ENCODE measurements at regions not wholly inside any gene's neighbourhood (a gene's known extent, or its start where the extent isn't known, plus 50 kb on each side); places are given as distances from the start of the nearest gene placed in this dataset.

- H3K27ac ChIP-seq (ENCODE audit: low read length): no peak overlapping the region
- no peak overlapping the region for H3K4me2 ChIP-seq (ENCODE audit: low read length)
Observed at GRCh38 chr6:140380427-140381218, 1006.2 kb upstream of the CITED2 start.

GRCh38 chr6:140379919-140380318 lies 1005.5 kb upstream of the CITED2 start:
- no peaks in the 10 kb centered on the region for H3F3A ChIP-seq (ENCODE audit: insufficient read depth, low read length, poor library complexity, severe bottlenecking)
- no peak overlapping the region for H2AFZ ChIP-seq (ENCODE audit: low read depth, low read length)
- H3K79me2 ChIP-seq (replicated peaks; ENCODE audit: insufficient read depth, low read length): no peaks in the 10 kb centered on the region
- H3K4me2 ChIP-seq (ENCODE audit: low read length): no peak overlapping the region
- no peaks in the 10 kb centered on the region for H3K36me3 ChIP-seq (ENCODE audit: insufficient read depth, low read length)
- no peaks in the 10 kb centered on the region for H3K9me2 ChIP-seq (ENCODE audit: insufficient read depth, low read length)
- no peak overlapping the region for H3K4me3 ChIP-seq (ENCODE audit: low read length)
- no peaks in the 10 kb centered on the region for H3K9me3 ChIP-seq (ENCODE audit: low read length)
- no peaks in the 10 kb centered on the region for H3K27me3 ChIP-seq (ENCODE audit: insufficient read depth, low read depth, low read length)
- H4K20me1 ChIP-seq (ENCODE audit: insufficient read depth): no peaks in the 10 kb centered on the region
- no peak overlapping the region for H3K27ac ChIP-seq (ENCODE audit: low read length)
- H3K9ac ChIP-seq (ENCODE audit: low read length): no peak overlapping the region
- TF ChIP-seq POLR2AphosphoS5 (IDR thresholded peaks at IDR 0.05) (no peak), REST (IDR thresholded peaks at IDR 0.05; ENCODE audit: borderline replicate concordance) (no peak), CTCF (IDR thresholded peaks at IDR 0.05; ENCODE audit: poor library complexity, severe bottlenecking) (no peak), RAD21 (conservative IDR thresholded peaks at IDR 0.05) (no peak), EP300 (conservative IDR thresholded peaks at IDR 0.05; ENCODE audit: poor library complexity, severe bottlenecking) (no peak)

More at GRCh38 chr6:140380427-140381218, 1006.2 kb upstream of the CITED2 start:
- no peaks in the 10 kb centered on the region for H4K20me1 ChIP-seq (ENCODE audit: insufficient read depth)
- H3K36me3 ChIP-seq (ENCODE audit: insufficient read depth, low read length): no peaks in the 10 kb centered on the region
- TF ChIP-seq MXI1 (conservative IDR thresholded peaks at IDR 0.05; ENCODE audit: poor library complexity, severe bottlenecking): no peak
- TF ChIP-seq REST (IDR thresholded peaks at IDR 0.05; ENCODE audit: borderline replicate concordance): no peak
- TF ChIP-seq TAF1 (IDR thresholded peaks at IDR 0.05; ENCODE audit: low read depth): no peak
- no peak for TF ChIP-seq SMC3 (conservative IDR thresholded peaks at IDR 0.05; ENCODE audit: poor library complexity)
- no peak for TF ChIP-seq CTCF (IDR thresholded peaks at IDR 0.05; ENCODE audit: poor library complexity, severe bottlenecking)
- no peak for TF ChIP-seq EZH2 (IDR thresholded peaks at IDR 0.05; ENCODE audit: borderline replicate concordance, insufficient read depth, low read length, poor library complexity, severe bottlenecking)
- TF ChIP-seq EP300 (conservative IDR thresholded peaks at IDR 0.05; ENCODE audit: poor library complexity, severe bottlenecking): no peak
- TF ChIP-seq POLR2AphosphoS5 (IDR thresholded peaks at IDR 0.05): no peak
- TF ChIP-seq RAD21 (conservative IDR thresholded peaks at IDR 0.05): no peak
- no peaks in the 10 kb centered on the region for H3F3A ChIP-seq (ENCODE audit: insufficient read depth, low read length, poor library complexity, severe bottlenecking)
- no peak overlapping the region for H3K4me3 ChIP-seq (ENCODE audit: low read length)
- no peaks in the 10 kb centered on the region for H3K9me2 ChIP-seq (ENCODE audit: insufficient read depth, low read length)
- no peaks in the 10 kb centered on the region for H3K27me3 ChIP-seq (ENCODE audit: insufficient read depth, low read depth, low read length)
- no peaks in the 10 kb centered on the region for H3K79me2 ChIP-seq (replicated peaks; ENCODE audit: insufficient read depth, low read length)
- H3K9ac ChIP-seq (ENCODE audit: low read length): no peak overlapping the region
- H2AFZ ChIP-seq (ENCODE audit: low read depth, low read length): no peak overlapping the region
- H3K9me3 ChIP-seq (ENCODE audit: low read length): peaks cover 5% of the 10 kb centered on the region

Data from neural cell (in vitro differentiated cells).